ENCODE measurements at regions not wholly inside any gene's neighbourhood (a gene's known extent, or its start where the extent isn't known, plus 50 kb on each side); places are given as distances from the start of the nearest gene placed in this dataset.

- no peak for TF ChIP-seq RARB (CRISPR knock-in tag; IDR thresholded peaks at IDR 0.05)
- no peak for TF ChIP-seq TOX (CRISPR knock-in tag; IDR thresholded peaks at IDR 0.05; ENCODE audit: borderline replicate concordance)
- TF ChIP-seq ZNF8 (CRISPR knock-in tag; IDR thresholded peaks at IDR 0.05), result no peak
- peak; percentile 85 for TF ChIP-seq ZFP30 (CRISPR knock-in tag; IDR thresholded peaks at IDR 0.05)
- TF ChIP-seq ARNTL (CRISPR knock-in tag; IDR thresholded peaks at IDR 0.05; ENCODE audit: borderline replicate concordance, low read depth), result no peak
- no peak for TF ChIP-seq ZC3H10 (CRISPR knock-in tag; IDR thresholded peaks at IDR 0.05)
- no peak for TF ChIP-seq BACH2 (CRISPR knock-in tag; IDR thresholded peaks at IDR 0.05; ENCODE audit: borderline replicate concordance)
Measured at GRCh38 chr4:126986005-126986404, 646.8 kb upstream of the INTU start.
